Activated naive CD4-positive, alpha-beta T cell treated with anti-CD3 and anti-CD28 coated beads for 36 hours (primary cell): ENCODE measurements at regions not wholly inside any gene's neighbourhood (a gene's known extent, or its start where the extent isn't known, plus 50 kb on each side); places are given as distances from the start of the nearest gene placed in this dataset.
A peak's percentile ranks its signal among the peaks of the same experiment; 100 is the strongest.

Source experiments
- CTCF ChIA-PET: fragments of 350-600 bp; sonication (Branson Sonifier 250); formaldehyde crosslinking; loops from one replicate; lab custom pipeline; 2021; ENCODE audit warnings: antibody characterized with exemption; lab: Charles Lee
- DNase-seq: peaks from one replicate; pipeline ENCODE4 v3.0.0-alpha.2; 2020
- H3K27ac Mint-ChIP-seq: one replicate; pipeline ENCODE4 v1.8.0; 2021; ENCODE audit warnings: mild to moderate bottlenecking, mixed read lengths
- H3K27me3 Mint-ChIP-seq: one replicate; pipeline ENCODE4 v1.8.0; 2021; ENCODE audit warnings: low read depth, mixed read lengths
- H3K36me3 Mint-ChIP-seq: one replicate; pipeline ENCODE4 v1.8.0; 2021; ENCODE audit warnings: low read depth, mixed read lengths
- H3K4me1 Mint-ChIP-seq: one replicate; pipeline ENCODE4 v1.8.0; 2021; ENCODE audit warnings: low read depth, mixed read lengths
- H3K4me3 Mint-ChIP-seq: one replicate; pipeline ENCODE4 v1.8.0; 2021; ENCODE audit warnings: mild to moderate bottlenecking, moderate library complexity, mixed read lengths
- H3K9me3 Mint-ChIP-seq: one replicate; pipeline ENCODE4 v1.8.0; 2021; ENCODE audit warnings: mixed read lengths
- intact Hi-C: fragments of 100-400 bp; cut with micrococcal nuclease; formaldehyde crosslinking; loops from one replicate; pipeline ENCODE4 v1.15.1; 2023

GRCh38 chr16:73915140-73915539 is 381.5 kb upstream of the PSMD7 start:
- no peaks in the 10 kb centered on the region for H3K9me3 Mint-ChIP-seq
- H3K27ac Mint-ChIP-seq, result no peak overlapping the region
- no peak for DNase-seq
- CTCF ChIA-PET, result no interaction called here
- H3K4me1 Mint-ChIP-seq, result no peaks in the 10 kb centered on the region
- H3K27me3 Mint-ChIP-seq, result peaks cover 2% of the 10 kb centered on the region
- intact Hi-C loops, result no loop called here
- H3K4me3 Mint-ChIP-seq, result no peak overlapping the region
- no peaks in the 10 kb centered on the region for H3K36me3 Mint-ChIP-seq

GRCh38 chr16:73912850-73913249 is 383.8 kb upstream of the PSMD7 start:
- intact Hi-C loops, result no loop called here
- Mint-ChIP-seq H3K36me3 (no peaks in the 10 kb centered on the region), H3K27ac (no peak overlapping the region), H3K9me3 (no peaks in the 10 kb centered on the region), H3K27me3 (peaks cover 2% of the 10 kb centered on the region), H3K4me3 (no peak overlapping the region), H3K4me1 (no peaks in the 10 kb centered on the region)
- CTCF ChIA-PET, result interaction anchor here (0.7 kb wide), 1 partner anchor 83 kb away, joined by 3 read pairs; no protein-coding TSS in a partner anchor
- DNase-seq, result no peak

GRCh38 chr16:73912281-73912680 is 384.3 kb upstream of the PSMD7 start:
- intact Hi-C loops, result no loop called here
- H3K27ac Mint-ChIP-seq, result no peak overlapping the region
- H3K36me3 Mint-ChIP-seq, result no peaks in the 10 kb centered on the region
- no peaks in the 10 kb centered on the region for H3K9me3 Mint-ChIP-seq
- H3K27me3 Mint-ChIP-seq, result peaks cover 2% of the 10 kb centered on the region
- no peak for DNase-seq
- CTCF ChIA-PET, result interaction anchor here (0.7 kb wide), 1 partner anchor 82 kb away, joined by 3 read pairs; no protein-coding TSS in a partner anchor
- H3K4me1 Mint-ChIP-seq, result no peaks in the 10 kb centered on the region
- H3K4me3 Mint-ChIP-seq, result no peak overlapping the region

- H3K27ac Mint-ChIP-seq, result no peak overlapping the region
- H3K27me3 Mint-ChIP-seq, result no peaks in the 10 kb centered on the region
- no peak for DNase-seq
- no peaks in the 10 kb centered on the region for H3K4me1 Mint-ChIP-seq
- CTCF ChIA-PET, result no interaction called here
- no peak overlapping the region for H3K4me3 Mint-ChIP-seq
- no peaks in the 10 kb centered on the region for H3K9me3 Mint-ChIP-seq
- H3K36me3 Mint-ChIP-seq, result no peaks in the 10 kb centered on the region
- intact Hi-C loops, result no loop called here
Measured at GRCh38 chr16:73909529-73910035, 387.0 kb upstream of the PSMD7 start.

- Mint-ChIP-seq H3K4me1 (peaks cover 15% of the 10 kb centered on the region), H3K9me3 (no peaks in the 10 kb centered on the region), H3K4me3 (no peak overlapping the region), H3K27ac (no peak overlapping the region), H3K36me3 (no peaks in the 10 kb centered on the region), H3K27me3 (peaks cover 31% of the 10 kb centered on the region)
- DNase-seq, result peak; percentile 37
- intact Hi-C loops, result no loop called here
- CTCF ChIA-PET, result interaction anchor here (0.8 kb wide), 1 partner anchor 217 kb away, joined by 3 read pairs; no protein-coding TSS in a partner anchor
Measured at GRCh38 chr16:73891129-73891542, 405.5 kb upstream of the PSMD7 start.

- peak; percentile 24 for DNase-seq
- H3K9me3 Mint-ChIP-seq, result no peaks in the 10 kb centered on the region
- H3K4me3 Mint-ChIP-seq, result no peak overlapping the region
- H3K4me1 Mint-ChIP-seq, result peaks cover 15% of the 10 kb centered on the region
- no peaks in the 10 kb centered on the region for H3K36me3 Mint-ChIP-seq
- intact Hi-C loops, result no loop called here
- CTCF ChIA-PET, result no interaction called here
- no peak overlapping the region for H3K27ac Mint-ChIP-seq
- peaks cover 34% of the 10 kb centered on the region for H3K27me3 Mint-ChIP-seq
Measured at GRCh38 chr16:73890186-73891128, 406.2 kb upstream of the PSMD7 start.

- no peak overlapping the region for H3K4me3 Mint-ChIP-seq
- no peak for DNase-seq
- no peak overlapping the region for H3K27ac Mint-ChIP-seq
- no peaks in the 10 kb centered on the region for H3K9me3 Mint-ChIP-seq
- H3K4me1 Mint-ChIP-seq, result peaks cover 15% of the 10 kb centered on the region
- no peaks in the 10 kb centered on the region for H3K36me3 Mint-ChIP-seq
- intact Hi-C loops, result no loop called here
- CTCF ChIA-PET, result no interaction called here
- peaks cover 34% of the 10 kb centered on the region for H3K27me3 Mint-ChIP-seq
Measured at GRCh38 chr16:73888840-73889490, 407.6 kb upstream of the PSMD7 start.

- Mint-ChIP-seq H3K27me3 (peaks cover 36% of the 10 kb centered on the region), H3K27ac (no peak overlapping the region), H3K36me3 (no peaks in the 10 kb centered on the region), H3K9me3 (no peaks in the 10 kb centered on the region), H3K4me1 (peaks cover 15% of the 10 kb centered on the region), H3K4me3 (no peak overlapping the region)
- CTCF ChIA-PET, result no interaction called here
- intact Hi-C loops, result no loop called here
- DNase-seq, result no peak
Measured at GRCh38 chr16:73887911-73888310, 408.7 kb upstream of the PSMD7 start.

GRCh38 chr16:73886426-73886825 is 410.2 kb upstream of the PSMD7 start:
- Mint-ChIP-seq H3K4me3 (no peak overlapping the region), H3K4me1 (peaks cover 14% of the 10 kb centered on the region), H3K27ac (no peak overlapping the region), H3K9me3 (no peaks in the 10 kb centered on the region), H3K27me3 (peaks cover 34% of the 10 kb centered on the region), H3K36me3 (no peaks in the 10 kb centered on the region)
- intact Hi-C loops, result no loop called here
- CTCF ChIA-PET, result no interaction called here
- no peak for DNase-seq

GRCh38 chr16:73885319-73885718 is 411.3 kb upstream of the PSMD7 start:
- CTCF ChIA-PET, result no interaction called here
- intact Hi-C loops, result no loop called here
- H3K36me3 Mint-ChIP-seq, result no peaks in the 10 kb centered on the region

GRCh38 chr16:73883841-73884240 is 412.8 kb upstream of the PSMD7 start:
- no peaks in the 10 kb centered on the region for H3K36me3 Mint-ChIP-seq
- peaks cover 19% of the 10 kb centered on the region for H3K27me3 Mint-ChIP-seq
- no peak for DNase-seq
- H3K27ac Mint-ChIP-seq, result no peak overlapping the region
- no peaks in the 10 kb centered on the region for H3K9me3 Mint-ChIP-seq
- intact Hi-C loops, result no loop called here
- H3K4me3 Mint-ChIP-seq, result no peak overlapping the region
- peaks cover 5% of the 10 kb centered on the region for H3K4me1 Mint-ChIP-seq
- CTCF ChIA-PET, result interaction anchor here (0.5 to 0.8 kb wide), 2 partner anchors 9 to 1534 kb away, joined by 3 read pairs; no protein-coding TSS in a partner anchor

More at GRCh38 chr16:73885319-73885718, 411.3 kb upstream of the PSMD7 start:
- peaks cover 5% of the 10 kb centered on the region for H3K4me1 Mint-ChIP-seq
- no peak overlapping the region for H3K27ac Mint-ChIP-seq
- no peaks in the 10 kb centered on the region for H3K9me3 Mint-ChIP-seq
- H3K4me3 Mint-ChIP-seq, result no peak overlapping the region
- no peak for DNase-seq
- H3K27me3 Mint-ChIP-seq, result peaks cover 28% of the 10 kb centered on the region

GRCh38 chr16:73883126-73883525 is 413.5 kb upstream of the PSMD7 start:
- intact Hi-C loops, result no loop called here
- no peak for DNase-seq
- H3K27me3 Mint-ChIP-seq, result peaks cover 15% of the 10 kb centered on the region
- H3K4me3 Mint-ChIP-seq, result no peak overlapping the region
- H3K4me1 Mint-ChIP-seq, result peaks cover 4% of the 10 kb centered on the region
- H3K9me3 Mint-ChIP-seq, result no peaks in the 10 kb centered on the region
- CTCF ChIA-PET, result interaction anchor here (0.8 kb wide), 1 partner anchor 9 kb away, joined by 3 read pairs; no protein-coding TSS in a partner anchor
- H3K36me3 Mint-ChIP-seq, result no peaks in the 10 kb centered on the region
- H3K27ac Mint-ChIP-seq, result no peak overlapping the region
